Ovary (tissue), 7 donors: ENCODE measurements at regions not wholly inside any gene's neighbourhood (a gene's known extent, or its start where the extent isn't known, plus 50 kb on each side); places are given as distances from the start of the nearest gene placed in this dataset.

Experiments used
- DNase-seq, 5 donors: peaks; one replicate each; pipeline ENCODE4 v3.0.0-alpha.2; 2019 to 2020
- H3K27ac ChIP-seq, 2 donors: fragments of 200-600 bp; one replicate each; pipeline versions ENCODE4 v1.5.1 to v1.8.0; 2019 to 2022
- H3K27me3 ChIP-seq: fragments of 200-600 bp; one replicate; pipeline ENCODE4 v1.8.0; 2022
- H3K36me3 ChIP-seq: fragments of 200-600 bp; sonication (generic); one replicate; pipeline ENCODE4 v1.5.1; 2019
- H3K4me1 ChIP-seq: one replicate; pipeline ENCODE4 v1.8.1; 2013; ENCODE audit warnings: mild to moderate bottlenecking, moderate library complexity; ENCODE audit not compliant: insufficient read depth
- H3K4me3 ChIP-seq: fragments of 200-600 bp; sonication (generic); one replicate; pipeline ENCODE4 v1.5.1; 2017
- H3K9me3 ChIP-seq, 2 donors: fragments of 200-600 bp in 1 of 2; sonication (generic) in 1 of 2; one replicate each; pipeline versions ENCODE4 v1.5.1 to v1.8.1; 2013 to 2019; ENCODE audit warnings: mild to moderate bottlenecking in 1 of 2, moderate library complexity in 1 of 2
- EP300 ChIP-seq: sonication (generic); formaldehyde crosslinking; IDR thresholded peaks from one replicate; pipeline ENCODE4 v1.6.1; 2017; ENCODE audit warnings: antibody characterized with exemption
- POLR2A ChIP-seq: fragments of 450-650 bp; IDR thresholded peaks from one replicate; pipeline ENCODE4 v1.6.1; 2017; ENCODE audit warnings: antibody characterized with exemption, mild to moderate bottlenecking, moderate library complexity
- WGBS, 3 donors: extraction: QIAGEN DNeasy Blood & Tissue Kit in 1 of 3; methylation state at CpG; one replicate each; pipeline versions ENCODE4 v1.1.5 to v1.1.7; 2013 to 2017; 5-methylcytosine and 5-hydroxymethylcytosine counted together
- intact Hi-C, 4 donors: fragments of 100-400 bp; cut with DNase I; formaldehyde crosslinking; loops; one replicate each; pipeline versions ENCODE4 v1.11.0 to v1.15.1; 2022 to 2023
- TF ChIP-seq, protein P1 (sequence below), 3 donors: fragments of 450-650 bp in 2 of 3; fragments of 200-600 bp in 1 of 3; IDR thresholded peaks; one replicate each; pipeline versions ENCODE4 v1.5.1 to v1.8.0; 2016 to 2022; ENCODE audit warnings: antibody characterized with exemption in 3 of 3, mild to moderate bottlenecking in 1 of 3
- donor health status: DM: no; HTN: no; CAD: no; lungs with moderate emphysema.
- donor health status: DM: no; HTN: no; CAD: no.
- donor health status: Bipolar disorder and iron deficiency.
- donor health status: DM: no; HTN: no; CAD: no.
- donor health status: DM: yes; HTN: yes; CAD: no.

DNA sequence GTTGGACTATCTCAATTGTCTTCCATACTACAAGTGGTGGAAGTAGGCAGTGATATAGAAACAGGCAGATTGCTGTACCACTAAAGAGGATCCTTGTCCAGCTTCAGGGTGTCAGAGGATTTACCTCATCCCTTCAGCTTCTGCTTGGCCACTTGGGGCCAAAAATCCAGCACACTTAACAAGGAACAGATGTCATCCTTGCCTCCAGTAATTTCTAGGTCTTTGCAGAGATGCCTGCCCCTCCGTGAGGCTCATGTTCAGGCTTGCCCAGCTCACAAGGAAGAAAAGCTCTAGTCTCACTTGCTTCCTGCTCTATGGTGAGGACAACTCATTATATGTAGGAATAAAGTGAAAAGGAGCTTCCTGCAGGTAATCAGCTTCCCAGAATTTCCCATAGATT, 510.3 kb downstream of the EPHA3 start:
- Histone ChIP-seq H3K36me3 (no peaks in the 10 kb centered on the region), H3K4me1 (peaks cover 1% of the 10 kb centered on the region), H3K27me3 (no peaks in the 10 kb centered on the region), H3K27ac (no peak overlapping the region), H3K9me3 (no peaks in the 10 kb centered on the region), H3K4me3 (no peak overlapping the region)
- no peak for DNase-seq
- TF ChIP-seq POLR2A: no peak
- TF ChIP-seq EP300: no peak
- TF ChIP-seq, protein P1, sequence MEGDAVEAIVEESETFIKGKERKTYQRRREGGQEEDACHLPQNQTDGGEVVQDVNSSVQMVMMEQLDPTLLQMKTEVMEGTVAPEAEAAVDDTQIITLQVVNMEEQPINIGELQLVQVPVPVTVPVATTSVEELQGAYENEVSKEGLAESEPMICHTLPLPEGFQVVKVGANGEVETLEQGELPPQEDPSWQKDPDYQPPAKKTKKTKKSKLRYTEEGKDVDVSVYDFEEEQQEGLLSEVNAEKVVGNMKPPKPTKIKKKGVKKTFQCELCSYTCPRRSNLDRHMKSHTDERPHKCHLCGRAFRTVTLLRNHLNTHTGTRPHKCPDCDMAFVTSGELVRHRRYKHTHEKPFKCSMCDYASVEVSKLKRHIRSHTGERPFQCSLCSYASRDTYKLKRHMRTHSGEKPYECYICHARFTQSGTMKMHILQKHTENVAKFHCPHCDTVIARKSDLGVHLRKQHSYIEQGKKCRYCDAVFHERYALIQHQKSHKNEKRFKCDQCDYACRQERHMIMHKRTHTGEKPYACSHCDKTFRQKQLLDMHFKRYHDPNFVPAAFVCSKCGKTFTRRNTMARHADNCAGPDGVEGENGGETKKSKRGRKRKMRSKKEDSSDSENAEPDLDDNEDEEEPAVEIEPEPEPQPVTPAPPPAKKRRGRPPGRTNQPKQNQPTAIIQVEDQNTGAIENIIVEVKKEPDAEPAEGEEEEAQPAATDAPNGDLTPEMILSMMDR (IDR thresholded peaks at IDR 0.05): no peak
- intact Hi-C loops: no loop called here
- WGBS, 3 donors: 39 to 96% (median 83%) methylated on average over 1 of the region's 1 CpG

DNA sequence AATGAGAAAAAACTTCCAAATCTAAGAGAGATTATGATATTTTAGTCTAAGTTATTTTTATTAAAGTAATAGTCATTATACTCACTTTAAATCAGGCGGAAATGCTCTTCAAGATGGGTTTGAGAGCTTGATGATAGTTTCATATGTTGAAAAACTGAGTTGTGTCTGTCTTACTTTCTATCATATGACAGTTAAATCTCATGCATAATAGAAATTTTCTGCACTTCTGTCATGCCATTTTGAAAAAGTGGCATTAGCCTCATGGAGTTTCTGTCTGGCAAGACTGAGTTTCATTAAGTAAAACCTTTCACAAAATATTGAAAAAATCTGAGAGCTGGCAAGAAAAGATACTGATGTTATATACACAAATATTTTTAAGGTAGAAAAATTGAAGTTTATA, 511.8 kb downstream of the EPHA3 start:
- Histone ChIP-seq H3K36me3 (no peaks in the 10 kb centered on the region), H3K4me1 (peaks cover 1% of the 10 kb centered on the region), H3K4me3 (no peak overlapping the region), H3K27ac (no peak overlapping the region), H3K27me3 (no peaks in the 10 kb centered on the region), H3K9me3 (no peaks in the 10 kb centered on the region)
- TF ChIP-seq POLR2A: no peak
- TF ChIP-seq, protein P1 (IDR thresholded peaks at IDR 0.05): no peak
- TF ChIP-seq EP300: no peak
- intact Hi-C loops: no loop called here
- WGBS, 3 donors: 93 to 99% (median 98%) methylated on average over 1 of the region's 1 CpG
- no peak for DNase-seq

DNA sequence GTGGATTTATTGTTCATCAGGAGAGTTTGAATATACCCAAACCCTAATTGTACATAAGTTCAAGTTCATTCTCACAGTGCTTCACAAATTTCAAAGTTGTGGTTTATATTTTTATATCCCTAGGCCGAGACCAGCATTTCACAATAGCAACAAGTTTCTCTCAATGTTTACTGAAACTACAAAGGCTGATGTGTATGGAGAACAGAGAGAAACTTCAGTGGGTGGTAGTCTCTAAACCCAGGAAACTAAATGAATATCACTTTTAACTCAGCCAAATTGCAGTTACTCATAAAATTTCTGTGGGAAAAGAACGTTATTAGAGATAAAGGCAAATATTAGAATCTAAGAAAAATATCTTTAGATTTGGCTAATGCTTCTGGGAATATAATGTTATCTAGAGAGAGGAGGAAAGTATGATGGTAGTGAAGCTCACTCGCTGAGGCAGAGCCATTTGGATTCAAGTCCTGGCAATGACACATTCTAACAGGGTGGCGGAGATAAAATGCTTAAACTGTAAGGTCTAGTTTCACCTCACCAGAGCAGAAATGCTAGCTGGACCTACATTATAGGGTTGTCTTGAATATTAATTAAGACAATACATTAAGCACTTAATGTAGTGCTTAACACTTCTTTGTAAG, 514.8 kb downstream of the EPHA3 start:
- 27 to 35% (median 28%) methylated on average over 4 of the region's 4 CpGs for WGBS, 3 donors
- intact Hi-C loops: no loop called here
- Histone ChIP-seq H3K27me3 (no peaks in the 10 kb centered on the region), H3K36me3 (no peaks in the 10 kb centered on the region), H3K4me1 (peaks cover 1% of the 10 kb centered on the region), H3K27ac (no peak overlapping the region), H3K4me3 (no peak overlapping the region), H3K9me3 (no peaks in the 10 kb centered on the region)
- DNase-seq: no peak
- TF ChIP-seq, protein P1 (IDR thresholded peaks at IDR 0.05): no peak
- TF ChIP-seq POLR2A (no peak), EP300 (no peak)

GRCh38 chr3:89624494-89624893, 517.1 kb downstream of the EPHA3 start:
- Histone ChIP-seq H3K27me3 (no peaks in the 10 kb centered on the region), H3K9me3 (no peaks in the 10 kb centered on the region), H3K36me3 (no peaks in the 10 kb centered on the region), H3K4me1 (peaks cover 1% of the 10 kb centered on the region), H3K4me3 (no peak overlapping the region), H3K27ac (no peak overlapping the region)
- no peak for DNase-seq
- intact Hi-C loops: no loop called here
- TF ChIP-seq, protein P1 (IDR thresholded peaks at IDR 0.05): no peak
- TF ChIP-seq POLR2A: no peak
- no peak for TF ChIP-seq EP300
- 84 to 90% (median 90%) methylated on average over 4 of the region's 4 CpGs for WGBS, 3 donors
